GM19351 (cell line): ENCODE measurements at regions not wholly inside any gene's neighbourhood (a gene's known extent, or its start where the extent isn't known, plus 50 kb on each side); places are given as distances from the start of the nearest gene placed in this dataset.

Source experiments
- ATAC-seq: cut with Tn5 transposase; IDR thresholded peaks from one replicate; pipeline ENCODE4 v1.9.1; 2021; ENCODE audit warnings: mild to moderate bottlenecking, moderate library complexity; ENCODE audit not compliant: unreplicated experiment

DNA sequence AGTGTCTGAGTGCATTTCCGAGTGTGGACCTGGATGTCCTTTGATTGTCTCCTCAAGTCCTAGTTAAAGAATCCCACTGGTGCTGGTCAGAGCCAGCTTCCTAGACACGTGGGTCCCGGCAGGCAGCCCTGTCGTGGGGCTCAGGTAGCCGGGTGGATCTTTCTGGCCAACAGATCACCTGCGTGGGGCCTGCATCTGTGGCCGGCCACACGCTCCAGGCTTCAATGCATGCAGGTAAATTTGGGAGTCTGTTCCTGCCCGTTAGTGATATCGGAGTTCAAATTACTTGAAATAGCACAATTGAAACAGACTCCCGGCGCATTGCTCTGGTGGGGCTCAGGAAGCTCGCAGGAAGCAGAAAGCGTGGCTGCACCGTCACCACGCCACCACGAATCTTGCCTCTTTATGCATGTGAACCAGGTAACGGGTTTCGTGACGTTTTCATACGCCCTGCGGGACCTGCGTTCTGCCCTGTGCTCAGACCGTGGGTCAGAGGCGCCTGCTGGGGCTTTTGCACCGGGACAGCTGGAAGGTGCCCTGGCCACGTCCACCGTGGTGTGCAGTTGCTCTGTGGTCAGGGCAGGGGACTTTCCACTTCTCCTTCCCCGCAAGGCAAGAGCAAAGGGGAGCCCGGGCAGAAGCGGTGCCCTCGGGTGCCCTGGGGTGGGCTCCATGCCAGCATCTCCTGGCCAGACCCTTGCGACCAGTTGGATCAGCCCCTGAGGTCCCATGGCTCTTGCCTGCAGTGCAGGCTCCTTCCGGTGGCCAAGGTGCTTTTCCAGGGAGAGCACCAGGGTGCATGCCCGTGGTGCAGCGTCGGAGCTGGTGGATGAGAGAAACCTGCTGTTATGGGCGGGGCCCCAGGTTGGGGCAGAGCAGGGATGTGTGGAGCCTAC lies 803.5 kb downstream of the BRD1 start:
- ATAC-seq = no peak

DNA sequence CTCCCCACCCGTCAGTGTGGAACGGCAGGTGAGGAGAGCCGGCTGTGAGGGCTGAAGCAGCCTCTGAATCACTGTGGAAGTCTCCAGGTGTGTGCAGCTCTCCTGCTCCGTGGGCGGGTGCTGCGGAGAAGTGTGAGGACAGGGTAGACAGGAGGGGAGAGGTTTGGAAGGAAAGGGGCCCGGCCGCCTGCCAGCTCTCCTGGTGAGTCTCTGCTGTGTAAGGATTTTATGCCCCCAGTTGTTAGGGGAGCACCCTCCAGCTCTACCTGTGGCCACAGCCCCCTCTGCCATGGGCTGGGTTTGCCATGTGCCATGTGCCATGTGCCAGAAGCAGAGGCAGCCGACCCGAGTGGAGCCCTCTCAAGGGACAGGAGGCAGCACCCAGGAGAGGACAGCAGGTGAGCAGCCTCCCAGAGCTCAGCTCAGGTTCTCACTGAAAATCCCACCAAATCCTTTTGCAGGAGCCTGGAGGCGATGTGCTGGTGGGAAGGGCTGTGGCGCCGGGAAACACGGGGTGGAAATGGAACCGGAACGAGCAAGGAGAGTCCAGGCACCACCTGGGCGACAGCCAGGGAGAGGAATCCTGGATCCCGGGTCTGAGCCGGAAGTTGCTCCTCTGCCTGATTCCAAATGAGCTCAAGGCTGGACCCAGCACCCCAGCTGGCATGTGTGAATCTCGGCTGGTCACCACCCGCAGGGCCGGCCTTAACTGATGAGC lies 804.4 kb downstream of the BRD1 start:
- ATAC-seq = no peak

DNA sequence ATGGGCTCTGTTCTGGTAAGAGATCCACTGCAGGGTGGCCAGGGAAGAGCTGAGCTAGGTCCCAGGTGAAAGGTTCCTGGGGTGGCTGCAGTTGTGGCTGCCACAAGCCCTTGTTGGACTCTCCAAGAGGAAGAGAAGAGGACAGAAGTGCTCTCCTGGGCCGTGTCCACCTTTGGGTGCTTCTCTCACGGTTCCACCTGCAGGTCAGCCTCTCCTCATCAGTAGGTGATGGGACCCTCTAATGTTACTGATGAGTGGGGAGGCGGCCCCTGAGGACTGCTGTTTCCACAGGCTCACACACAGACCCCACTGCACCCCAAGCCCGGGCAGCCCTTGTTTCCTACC lies 804.9 kb downstream of the BRD1 start:
- no peak for ATAC-seq

DNA sequence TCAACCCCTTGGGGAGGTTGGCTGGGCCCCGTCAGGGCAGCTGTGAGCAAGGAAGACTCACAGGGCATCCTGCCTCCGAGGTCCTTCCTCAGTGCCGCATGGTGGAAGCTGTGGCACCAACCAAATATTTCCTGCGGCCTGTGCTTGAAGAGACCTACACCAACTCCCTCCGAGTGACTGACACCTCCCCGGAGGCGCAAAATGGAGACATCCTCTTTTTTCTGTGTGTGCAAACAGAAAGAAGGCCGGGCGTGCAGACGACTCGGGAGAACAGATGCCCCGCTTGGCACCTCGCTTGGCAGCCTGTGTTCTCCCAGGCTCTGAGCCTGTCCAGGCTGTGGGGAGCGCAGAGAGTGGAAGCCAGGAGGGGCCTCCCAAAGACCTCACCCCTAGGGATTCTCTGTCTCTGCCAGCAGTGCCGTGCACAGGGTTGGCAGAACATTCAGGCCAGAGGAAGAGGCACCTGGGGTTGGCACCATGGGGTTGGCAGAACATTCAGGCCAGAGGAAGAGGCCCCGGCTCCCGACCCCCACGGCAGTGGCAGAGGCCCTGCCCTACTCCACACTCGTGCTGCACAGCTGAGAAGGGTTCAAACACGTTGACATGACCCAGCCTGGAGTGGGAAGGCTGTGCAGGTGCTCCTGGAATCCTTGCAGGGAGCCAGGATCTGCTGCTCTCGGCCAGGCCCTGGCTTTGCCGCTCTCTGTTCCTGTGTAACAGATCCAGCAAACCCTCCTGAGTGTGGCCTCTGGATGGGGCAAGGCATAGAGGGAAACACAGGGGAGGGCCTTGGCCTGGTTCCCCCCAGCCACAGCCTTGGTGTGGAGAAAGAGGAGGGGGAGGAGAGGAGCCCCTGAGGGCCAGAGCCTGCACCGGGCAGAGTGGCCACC lies 805.5 kb downstream of the BRD1 start:
- ATAC-seq = no peak

DNA sequence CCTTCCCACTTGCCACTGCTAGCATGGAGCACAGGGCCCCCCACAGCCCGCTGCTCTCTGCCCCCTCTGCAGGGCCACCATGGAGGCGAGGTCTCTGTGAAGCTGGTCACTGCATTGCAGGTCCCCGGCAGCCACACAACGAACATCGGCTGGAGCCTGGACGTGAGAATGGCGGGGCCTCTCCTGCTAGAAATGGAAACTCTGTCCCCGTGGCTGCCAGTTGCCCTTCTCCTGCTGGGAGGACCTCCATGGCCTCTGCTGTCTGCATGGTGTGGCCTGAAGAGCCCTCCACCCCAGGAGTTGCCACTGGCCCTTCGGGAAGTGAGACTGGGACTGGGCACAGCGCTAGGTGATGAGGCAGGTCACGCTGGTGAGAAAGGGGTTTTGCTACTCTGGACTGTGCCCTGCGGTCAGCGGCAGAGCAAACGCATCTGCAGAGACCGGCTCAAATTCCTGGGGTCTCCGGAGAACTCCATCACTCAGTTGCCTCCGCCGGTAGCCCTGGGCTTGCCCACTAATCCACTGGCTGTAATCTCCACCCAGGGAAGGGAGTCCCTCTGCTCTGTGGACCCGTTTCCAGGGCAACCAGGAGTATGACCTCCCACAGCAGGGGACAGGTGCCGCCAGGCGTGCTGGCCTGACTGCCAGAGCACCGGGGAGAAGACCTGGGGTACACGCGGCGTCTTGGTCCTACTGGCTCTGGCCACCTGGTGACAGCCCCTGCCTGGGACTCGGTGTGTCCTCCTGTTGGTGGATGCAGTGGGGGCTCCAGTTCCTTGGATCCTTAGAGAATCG lies 806.3 kb downstream of the BRD1 start:
- no peak for ATAC-seq

DNA sequence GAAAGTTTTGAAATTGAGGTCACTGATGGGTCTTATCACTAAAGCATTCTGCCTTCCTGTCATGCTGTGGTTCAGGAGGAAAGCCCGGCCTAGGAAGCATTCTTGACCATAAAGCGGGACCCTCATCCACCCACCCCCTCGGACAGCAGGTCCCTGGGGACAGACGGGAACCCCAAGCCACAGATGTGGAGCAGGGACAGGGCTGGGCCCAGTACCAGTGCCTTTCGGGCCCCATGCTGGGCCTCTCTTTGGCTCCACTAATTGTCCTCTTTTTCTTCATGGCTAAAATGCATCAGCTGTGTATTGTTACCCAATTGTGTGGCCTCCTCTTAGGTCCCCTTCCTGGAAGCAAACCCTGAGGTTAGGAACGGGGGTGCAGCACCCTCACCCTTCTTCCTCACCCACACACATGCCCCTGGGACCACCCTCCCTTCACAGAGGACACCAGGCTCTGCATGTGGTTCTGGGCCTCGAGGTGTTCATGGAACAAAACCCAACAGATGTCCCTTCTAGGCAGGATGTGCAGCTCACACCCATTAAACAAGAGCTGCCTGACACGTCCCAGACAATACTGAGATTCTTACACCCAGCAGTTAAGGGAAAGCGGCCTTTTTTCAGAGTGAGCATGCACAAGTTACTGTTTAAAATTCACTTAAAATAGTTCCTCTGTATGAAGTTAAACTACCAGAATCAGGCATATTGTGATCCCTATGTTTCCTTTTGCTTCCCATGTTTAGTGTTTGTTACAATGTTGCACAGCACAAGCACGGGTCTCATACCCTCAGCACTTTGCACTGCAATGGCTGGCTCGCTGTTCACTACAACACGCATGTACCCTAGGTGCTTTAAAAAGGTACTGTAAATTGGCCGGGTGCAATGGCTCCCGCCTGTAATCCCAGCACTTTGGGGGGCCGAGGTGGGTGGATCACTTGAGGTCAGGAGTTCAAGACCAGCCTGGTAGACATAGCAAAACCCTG lies 807.6 kb downstream of the BRD1 start:
- no peak for ATAC-seq

DNA sequence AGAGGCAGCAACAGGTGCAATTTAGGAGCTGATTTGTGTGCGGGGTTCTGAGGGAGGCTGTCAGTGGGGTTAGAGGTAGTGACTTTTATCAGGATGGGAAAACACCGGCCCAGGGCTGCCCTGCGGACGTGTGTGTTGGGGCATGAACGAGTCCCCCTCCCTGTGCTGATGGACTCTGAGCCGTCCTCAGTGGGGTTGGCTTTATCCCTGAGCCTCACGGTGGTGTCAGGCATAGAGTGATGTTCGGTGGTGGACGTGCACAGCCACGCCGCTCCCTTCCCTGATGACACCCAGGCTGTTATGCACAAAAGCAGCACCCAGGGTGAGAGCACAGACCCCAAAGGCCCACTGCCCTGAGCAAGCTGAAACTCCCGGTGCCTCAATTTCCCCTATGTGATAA lies 809.1 kb downstream of the BRD1 start:
- ATAC-seq = no peak

DNA sequence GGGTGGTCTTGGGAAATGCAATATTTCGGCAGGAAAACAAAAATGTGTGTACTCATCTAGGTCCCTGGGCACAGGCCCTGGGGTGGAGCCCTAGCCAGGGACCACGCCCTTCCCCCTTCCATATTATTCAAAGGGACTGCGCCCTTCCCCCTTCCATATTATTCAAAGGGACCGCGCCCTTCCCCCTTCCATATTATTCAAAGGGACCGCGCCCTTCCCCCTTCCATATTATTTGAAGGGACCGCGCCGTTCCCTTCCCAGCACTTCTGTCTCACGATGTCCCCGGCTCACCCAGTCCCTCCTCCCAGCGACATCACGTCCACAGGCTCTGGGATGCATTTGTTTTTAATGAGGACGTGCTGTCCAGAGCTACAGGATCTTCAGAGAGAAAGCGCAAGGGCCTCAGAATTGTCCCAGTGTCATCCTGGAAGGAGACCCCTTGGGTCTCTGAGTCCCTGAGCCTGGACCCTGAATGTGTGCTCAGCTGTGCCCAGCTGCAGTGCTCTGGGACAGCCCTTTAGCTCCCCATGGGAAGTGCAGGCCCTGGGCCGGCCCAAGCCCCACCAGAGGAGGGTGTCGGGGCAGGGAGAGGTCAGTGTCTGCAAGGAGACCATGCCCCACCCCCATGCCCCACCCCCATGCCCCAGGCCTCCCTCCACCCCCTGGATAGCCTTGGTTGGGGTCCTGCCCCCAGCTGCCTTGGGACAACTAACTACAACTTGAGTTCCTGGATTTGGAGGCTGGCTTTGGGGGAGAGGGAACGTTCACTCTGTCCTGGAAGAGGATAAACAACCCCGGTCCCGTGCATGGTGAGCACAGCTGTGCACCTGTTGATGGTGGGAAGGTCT lies 810.0 kb downstream of the BRD1 start:
- ATAC-seq = no peak

DNA sequence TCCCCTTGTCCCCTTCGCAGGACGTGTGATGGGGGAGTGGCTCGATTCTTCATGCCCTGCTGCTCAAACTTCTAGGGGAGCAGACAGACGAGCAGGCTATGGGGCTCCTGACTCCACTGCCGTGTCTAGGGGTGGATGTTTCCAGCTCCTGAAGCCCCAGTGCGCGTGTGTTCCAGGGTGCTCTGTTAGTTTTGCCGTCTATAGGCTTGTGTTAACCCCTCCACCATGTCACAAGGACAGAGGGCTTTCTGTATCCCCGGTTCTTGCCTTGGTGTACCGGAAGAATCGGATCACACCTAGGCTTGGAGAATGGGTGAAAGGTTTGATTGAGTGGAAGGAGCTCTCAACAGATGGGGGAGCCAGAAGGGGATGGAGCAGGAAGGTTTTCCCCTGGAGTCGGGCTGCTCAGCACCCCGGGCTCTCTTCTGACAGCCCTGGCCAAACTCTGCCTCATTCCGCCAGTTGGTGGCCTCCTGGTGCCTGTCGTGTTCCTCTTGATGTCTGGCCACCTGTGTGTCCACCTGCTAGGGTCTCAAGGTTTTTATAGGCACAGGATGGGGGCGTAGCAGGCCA lies 810.7 kb downstream of the BRD1 start:
- no peak for ATAC-seq

DNA sequence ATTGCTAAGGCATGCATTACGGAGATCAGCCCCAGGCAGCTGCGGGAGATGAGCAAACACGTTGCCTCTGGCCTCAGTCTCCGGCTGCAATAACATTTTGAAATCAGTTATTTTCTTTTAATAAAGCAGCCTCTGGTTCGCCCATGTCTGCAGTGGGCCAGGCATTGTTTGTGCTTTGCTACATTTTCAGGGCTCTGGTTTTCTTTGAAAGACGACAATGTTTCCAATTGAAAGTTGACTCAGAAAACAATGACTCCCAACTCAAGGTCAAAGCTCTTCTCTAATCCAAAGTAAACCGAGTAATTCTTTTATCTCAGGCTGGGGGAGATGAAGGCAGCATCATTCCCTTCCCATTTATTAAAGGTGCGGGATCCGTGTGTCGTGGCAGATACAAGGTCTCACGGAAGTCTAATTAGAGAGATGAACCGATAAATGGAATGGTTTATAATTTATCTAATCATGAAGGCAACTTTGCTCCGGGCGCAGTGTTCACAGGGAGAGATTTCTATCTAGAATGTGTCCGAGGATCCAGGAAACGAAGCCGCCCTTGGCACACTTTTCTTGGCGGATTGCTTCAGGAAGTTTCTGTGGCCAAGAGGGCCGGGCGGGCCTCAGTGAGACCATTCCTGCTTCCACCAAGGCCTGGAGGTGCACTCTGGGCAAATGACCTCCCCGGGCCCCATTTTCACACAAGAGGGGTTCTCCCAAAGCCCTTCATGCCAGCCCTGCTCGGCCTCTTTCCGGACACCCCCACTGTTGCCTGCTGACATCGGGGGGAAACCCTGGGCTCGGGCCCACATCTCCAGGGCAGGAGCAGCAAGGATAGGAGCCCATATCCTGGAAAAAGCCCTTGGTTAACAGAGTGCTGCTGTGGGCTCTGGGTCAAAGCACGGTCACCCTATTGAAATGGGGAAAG lies 811.4 kb downstream of the BRD1 start:
- ATAC-seq = no peak

DNA sequence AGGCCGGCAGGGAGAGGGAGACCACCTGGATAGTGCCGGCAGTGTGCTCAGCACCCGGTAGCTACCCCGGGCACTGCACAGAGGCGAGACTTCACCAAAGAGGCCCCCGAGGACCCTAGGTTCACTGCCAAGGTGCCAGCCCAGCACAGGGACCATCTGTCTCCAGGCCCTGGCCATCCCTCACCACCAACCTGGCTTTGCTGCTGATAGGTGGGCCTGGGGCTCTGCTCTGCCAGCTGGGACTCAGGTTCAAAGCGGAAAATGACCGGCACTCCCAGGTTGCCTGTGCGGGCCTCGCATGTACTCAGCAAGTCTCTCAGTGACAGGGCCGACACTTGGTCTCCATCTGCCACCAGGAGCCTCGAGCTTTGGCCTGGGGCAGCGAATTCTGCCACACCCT lies 812.2 kb downstream of the BRD1 start:
- no peak for ATAC-seq

DNA sequence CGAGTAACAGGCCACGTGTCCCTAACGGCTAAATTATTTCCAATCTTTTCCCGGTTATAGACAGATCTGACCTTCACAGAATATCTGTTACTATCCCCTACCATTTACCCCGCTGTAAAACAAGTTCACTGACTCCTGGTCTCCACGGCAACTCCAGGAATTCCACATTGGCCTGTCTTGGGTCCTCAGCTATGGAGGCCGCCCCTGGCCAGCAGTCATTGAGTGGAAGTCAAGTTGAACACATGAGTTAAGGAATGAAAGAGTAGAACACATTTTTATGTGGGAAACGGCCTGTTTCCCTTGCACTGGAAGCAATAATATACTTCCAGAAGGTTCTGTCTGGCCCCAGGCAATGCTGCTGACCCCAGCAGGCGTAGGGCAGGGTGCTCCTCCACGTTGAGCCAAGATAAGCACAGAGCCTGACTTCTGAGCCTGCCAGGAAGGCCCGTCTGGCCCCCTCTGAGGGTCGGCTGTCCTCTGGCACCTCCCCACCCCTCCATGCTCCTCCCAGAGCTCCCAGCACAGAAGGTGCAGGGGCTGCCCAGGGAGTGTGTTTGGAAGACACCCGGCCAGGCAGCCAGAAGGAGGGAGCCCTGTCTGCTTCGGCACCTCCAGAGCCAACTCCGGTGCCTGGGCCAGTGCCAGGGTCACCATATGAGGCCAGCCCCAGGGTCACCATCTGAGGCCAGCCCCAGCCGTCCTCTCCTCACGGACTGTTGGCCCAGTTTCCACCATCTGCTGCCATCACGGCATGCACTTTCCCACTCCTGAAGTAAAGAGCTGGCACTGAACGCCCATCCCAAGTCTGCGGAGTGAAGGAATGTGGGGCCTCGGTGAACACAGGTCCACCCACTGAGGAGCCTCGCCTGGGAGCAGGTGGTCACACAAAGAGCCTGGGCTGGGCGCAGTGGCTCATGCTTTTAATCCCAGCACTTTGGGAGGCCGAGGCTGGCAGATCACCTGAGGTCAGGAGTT lies 813.2 kb downstream of the BRD1 start:
- no peak for ATAC-seq

DNA sequence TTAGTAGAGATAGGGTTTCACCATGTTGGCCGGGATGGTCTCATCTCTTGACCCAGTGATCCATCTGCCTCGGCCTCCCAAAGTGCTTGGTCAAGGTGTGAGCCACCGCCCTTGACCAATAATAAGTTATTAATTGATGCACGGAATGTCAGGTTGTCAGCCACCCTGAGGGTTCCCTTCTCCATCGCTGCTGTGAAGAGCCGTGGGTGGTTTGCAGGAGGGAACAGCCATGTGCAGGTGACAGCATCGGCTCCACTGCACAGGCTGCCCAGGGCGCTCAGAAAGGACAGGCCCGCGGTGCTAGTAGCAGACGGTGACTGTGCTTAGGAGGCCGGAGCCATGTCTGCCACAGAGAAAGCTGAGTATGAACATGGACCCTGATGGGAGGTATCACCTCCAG lies 814.0 kb downstream of the BRD1 start:
- ATAC-seq = no peak

DNA sequence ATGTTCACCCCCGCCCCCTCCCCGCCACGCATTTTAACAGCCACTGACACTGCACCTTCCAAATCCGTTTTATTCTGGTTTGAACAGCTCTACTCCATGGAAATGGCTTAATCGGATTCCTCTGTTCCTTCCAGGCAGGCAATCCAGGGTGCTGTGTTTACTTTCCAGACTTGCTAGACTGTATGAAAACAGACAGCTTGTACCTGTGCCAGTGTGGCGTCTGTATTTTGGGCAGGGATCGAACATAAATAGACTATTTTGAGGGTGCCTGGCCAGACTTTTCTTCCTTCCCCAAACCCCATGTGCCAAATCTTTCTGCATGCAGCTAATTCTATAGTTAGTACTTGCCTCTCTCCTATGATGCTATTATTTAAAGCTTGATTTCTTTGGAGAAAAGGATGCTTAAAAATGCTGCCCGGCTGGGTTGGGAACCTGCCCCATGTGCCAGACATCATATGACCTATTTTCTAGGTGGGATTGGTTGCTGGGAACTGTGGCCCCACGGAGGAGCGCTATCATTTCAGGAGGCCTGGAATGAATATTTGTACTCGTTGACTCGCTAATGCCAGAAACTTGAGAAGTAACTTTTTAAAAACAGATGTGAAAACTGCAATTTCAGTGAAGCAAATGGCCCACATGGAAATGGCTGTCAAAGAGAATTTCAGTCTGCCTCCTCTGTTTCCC lies 814.8 kb downstream of the BRD1 start:
- ATAC-seq = no peak
